Lower lobe of right lung (tissue), 2 donors: ENCODE measurements at regions not wholly inside any gene's neighbourhood (a gene's known extent, or its start where the extent isn't known, plus 50 kb on each side); places are given as distances from the start of the nearest gene placed in this dataset.

Experiments
- ATAC-seq, 2 donors: fragments of 200-7000 bp; cut with Tn5 transposase; one replicate each; pipeline ENCODE4 v1.9.1; 2020 to 2022; ENCODE audit warnings: mild to moderate bottlenecking in 2 of 2, moderate library complexity in 2 of 2
- DNase-seq: peaks from one replicate; pipeline ENCODE4 v3.0.0-alpha.2; 2020
- H3K27ac ChIP-seq: fragments of 200-600 bp; one replicate; pipeline ENCODE4 v1.8.0; 2022
- H3K27me3 ChIP-seq: fragments of 200-600 bp; one replicate; pipeline ENCODE4 v1.8.0; 2022; ENCODE audit warnings: low read depth
- H3K36me3 ChIP-seq: fragments of 200-600 bp; one replicate; pipeline ENCODE4 v1.8.0; 2022; ENCODE audit warnings: mild to moderate bottlenecking
- H3K4me1 ChIP-seq: fragments of 200-600 bp; one replicate; pipeline ENCODE4 v1.8.0; 2022
- H3K4me3 ChIP-seq: fragments of 200-600 bp; one replicate; pipeline ENCODE4 v1.8.0; 2022; ENCODE audit warnings: mild to moderate bottlenecking
- H3K9me3 ChIP-seq: fragments of 200-600 bp; one replicate; pipeline ENCODE4 v1.8.0; 2022
- intact Hi-C: fragments of 100-400 bp; cut with DNase I; formaldehyde crosslinking; loops from one replicate; pipeline ENCODE4 v1.11.0; 2022
- TF ChIP-seq, protein P1 (sequence below): fragments of 200-600 bp; IDR thresholded peaks from one replicate; pipeline ENCODE4 v1.8.0; 2022; ENCODE audit warnings: antibody characterized with exemption, mild to moderate bottlenecking
- donor health status: DM: no; HTN: yes; CAD: no; lungs with severe emphysema.

DNA sequence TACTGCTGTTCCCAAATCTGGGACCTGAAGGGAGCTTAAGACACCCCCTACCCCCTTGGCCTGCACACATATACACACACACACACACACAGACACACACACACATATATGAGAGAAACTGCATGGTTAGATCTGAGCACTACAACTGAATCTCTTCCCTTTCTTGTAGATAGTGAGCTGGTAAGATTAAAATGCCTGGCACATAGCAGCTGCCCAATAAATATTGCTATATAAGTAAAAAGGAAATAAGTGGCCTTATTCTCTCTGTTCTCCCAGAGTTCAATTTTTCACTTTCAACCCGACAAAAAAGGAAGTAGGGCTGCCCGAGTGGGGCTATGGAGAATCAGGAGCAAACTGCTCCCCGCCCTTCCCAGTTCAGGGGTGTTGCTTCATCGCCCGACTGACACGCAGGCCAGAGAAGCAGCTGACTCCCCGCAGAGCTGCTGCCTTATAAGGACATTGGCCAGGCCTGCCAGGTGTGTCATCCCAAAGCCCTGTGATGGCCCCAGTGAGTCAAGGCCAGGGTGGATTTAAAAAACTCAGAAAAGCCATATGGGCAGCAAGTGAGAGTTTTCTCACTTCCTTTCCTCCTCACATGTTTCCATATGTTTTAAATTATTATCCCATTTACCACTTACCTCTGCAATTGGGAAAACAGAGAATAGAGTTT, 106.5 kb upstream of the SLC44A3 start:
- no peak overlapping the region for H3K27ac ChIP-seq
- H3K27me3 ChIP-seq = no peaks in the 10 kb centered on the region
- no peaks in the 10 kb centered on the region for H3K9me3 ChIP-seq
- DNase-seq (peak; percentile 91), ATAC-seq (peak; percentile 92 to 94)
- H3K4me3 ChIP-seq = no peak overlapping the region
- TF ChIP-seq, protein P1, sequence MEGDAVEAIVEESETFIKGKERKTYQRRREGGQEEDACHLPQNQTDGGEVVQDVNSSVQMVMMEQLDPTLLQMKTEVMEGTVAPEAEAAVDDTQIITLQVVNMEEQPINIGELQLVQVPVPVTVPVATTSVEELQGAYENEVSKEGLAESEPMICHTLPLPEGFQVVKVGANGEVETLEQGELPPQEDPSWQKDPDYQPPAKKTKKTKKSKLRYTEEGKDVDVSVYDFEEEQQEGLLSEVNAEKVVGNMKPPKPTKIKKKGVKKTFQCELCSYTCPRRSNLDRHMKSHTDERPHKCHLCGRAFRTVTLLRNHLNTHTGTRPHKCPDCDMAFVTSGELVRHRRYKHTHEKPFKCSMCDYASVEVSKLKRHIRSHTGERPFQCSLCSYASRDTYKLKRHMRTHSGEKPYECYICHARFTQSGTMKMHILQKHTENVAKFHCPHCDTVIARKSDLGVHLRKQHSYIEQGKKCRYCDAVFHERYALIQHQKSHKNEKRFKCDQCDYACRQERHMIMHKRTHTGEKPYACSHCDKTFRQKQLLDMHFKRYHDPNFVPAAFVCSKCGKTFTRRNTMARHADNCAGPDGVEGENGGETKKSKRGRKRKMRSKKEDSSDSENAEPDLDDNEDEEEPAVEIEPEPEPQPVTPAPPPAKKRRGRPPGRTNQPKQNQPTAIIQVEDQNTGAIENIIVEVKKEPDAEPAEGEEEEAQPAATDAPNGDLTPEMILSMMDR = no peak
- H3K4me1 ChIP-seq = no peaks in the 10 kb centered on the region
- intact Hi-C loops = no loop called here
- no peaks in the 10 kb centered on the region for H3K36me3 ChIP-seq

DNA sequence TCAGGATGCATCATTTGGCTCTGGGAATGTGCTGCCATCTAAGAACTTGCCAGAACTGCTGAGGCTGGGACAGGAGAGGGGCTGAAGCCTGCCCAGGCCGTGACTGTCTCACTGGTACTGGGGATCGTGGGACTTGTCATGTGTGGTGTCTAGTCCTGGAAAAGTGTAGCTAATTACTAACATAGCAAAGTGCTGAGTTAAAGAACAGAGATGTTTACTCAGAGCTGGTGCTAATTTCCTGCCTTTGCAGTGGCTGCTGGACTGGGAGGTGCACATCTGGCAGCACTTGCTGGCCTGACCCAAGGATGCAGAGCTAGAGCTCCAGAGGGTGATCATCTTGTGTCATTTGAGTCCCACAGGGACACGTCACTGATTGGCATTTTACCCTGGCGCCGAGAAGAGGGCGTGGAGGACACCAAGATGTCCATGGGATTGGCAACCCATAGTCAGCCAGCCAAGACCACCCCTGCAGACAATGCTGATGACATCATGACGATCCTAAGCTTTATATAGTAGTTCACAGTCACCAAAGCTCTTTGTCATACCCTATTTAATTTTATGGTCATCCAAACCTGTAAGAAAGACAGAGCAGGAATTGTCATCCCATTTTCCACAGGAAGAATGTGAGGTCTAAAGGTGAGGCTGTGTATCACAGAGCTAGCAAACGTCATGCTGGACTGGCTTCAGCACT, 110.1 kb upstream of the SLC44A3 start:
- intact Hi-C loops = no loop called here
- TF ChIP-seq, protein P1 = no peak
- no peaks in the 10 kb centered on the region for H3K36me3 ChIP-seq
- no peak for DNase-seq
- no peak for ATAC-seq
- H3K4me3 ChIP-seq = no peak overlapping the region
- H3K27me3 ChIP-seq = no peaks in the 10 kb centered on the region
- no peaks in the 10 kb centered on the region for H3K9me3 ChIP-seq
- H3K4me1 ChIP-seq = no peaks in the 10 kb centered on the region
- H3K27ac ChIP-seq = no peak overlapping the region

DNA sequence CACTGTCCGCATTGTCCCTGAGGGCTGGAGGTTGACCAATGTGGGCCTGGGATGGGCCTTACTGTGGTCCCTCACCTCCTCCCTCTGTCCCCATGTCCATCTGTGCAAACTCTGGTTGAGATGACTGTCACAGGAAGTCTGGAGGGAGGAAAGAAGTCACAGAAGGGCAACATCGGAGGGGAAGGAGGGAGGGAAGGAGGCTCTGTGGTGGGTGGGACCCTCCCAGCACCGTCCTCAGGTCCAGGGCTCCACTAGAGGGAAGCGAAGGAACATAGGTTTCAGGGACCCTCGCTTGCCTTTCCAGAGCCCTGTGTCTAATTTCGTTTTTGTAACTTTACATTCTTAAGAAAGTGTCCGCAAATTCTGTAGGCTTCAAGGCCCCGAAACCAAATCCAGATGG, 111.3 kb upstream of the SLC44A3 start:
- no peak for DNase-seq
- TF ChIP-seq, protein P1 = no peak
- ATAC-seq = no peak
- Histone ChIP-seq H3K4me3 (no peak overlapping the region), H3K9me3 (no peaks in the 10 kb centered on the region), H3K27me3 (no peaks in the 10 kb centered on the region), H3K27ac (no peak overlapping the region), H3K36me3 (no peaks in the 10 kb centered on the region), H3K4me1 (no peaks in the 10 kb centered on the region)
- intact Hi-C loops = no loop called here

DNA sequence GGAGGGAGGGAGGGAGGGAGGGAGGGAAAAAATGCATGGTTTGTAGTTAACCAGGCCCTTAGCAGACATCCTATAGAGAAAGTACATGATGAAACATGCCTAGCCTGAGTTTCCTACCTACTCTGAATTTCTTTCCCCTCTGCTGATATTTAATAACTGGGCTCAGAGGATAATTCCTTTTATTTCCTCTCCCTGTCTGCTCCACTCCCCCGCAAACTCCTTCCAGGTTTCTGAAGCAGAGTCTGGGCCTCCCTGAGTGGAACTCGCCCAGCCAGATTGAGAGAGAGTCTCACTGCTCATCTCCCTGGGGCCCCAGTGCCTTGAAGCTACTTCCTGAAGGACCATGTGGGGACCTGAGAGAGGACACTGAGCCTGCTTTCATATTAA, 111.9 kb upstream of the SLC44A3 start:
- TF ChIP-seq, protein P1 = no peak

DNA sequence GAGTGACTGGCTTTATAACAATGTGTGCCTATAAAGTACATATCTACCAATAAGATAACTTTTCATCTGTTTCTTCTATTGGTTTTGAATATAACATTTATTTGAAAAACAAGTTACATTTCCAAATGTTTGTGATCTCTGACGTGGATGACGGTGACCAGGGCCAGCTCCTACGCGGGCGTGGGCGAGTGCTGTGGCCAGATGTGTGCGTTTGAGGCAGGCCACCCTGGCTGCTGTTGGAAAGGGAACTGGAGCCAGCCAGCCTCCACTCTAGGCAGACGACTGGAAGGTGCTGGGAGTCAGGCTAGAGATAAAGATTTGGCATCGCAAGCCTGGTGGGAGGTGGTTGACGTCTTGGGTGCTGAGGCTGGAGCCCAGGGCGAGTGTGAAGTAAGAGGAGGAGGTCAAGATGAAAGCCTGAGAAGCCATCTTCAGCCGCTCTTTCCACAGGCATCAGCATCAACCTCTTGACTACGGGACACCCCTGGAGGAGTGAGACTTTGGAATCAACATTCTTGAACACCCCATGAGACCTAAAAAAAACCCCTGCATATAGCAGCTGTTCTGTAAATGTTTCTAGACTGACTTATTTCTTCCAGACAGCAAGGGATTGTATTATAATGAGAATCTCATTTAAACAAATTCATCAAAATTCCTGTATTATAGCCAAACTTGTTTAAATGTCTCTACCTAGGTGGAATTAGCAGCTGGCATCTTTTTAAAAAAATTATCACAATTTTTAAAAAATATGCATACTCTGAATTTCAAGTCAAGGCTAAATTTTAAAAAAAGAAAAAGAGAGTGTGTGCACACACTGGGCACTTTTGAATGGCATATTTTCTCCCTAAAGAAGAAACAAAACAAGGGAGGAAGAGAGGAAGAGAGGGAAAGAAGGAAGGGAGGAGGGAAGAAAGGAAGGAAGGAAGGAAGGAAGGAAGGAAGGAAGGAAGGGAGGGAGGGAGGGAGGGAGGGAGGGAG, 112.5 kb upstream of the SLC44A3 start:
- ATAC-seq (no peak), DNase-seq (no peak)
- TF ChIP-seq, protein P1 = no peak
- no peaks in the 10 kb centered on the region for H3K36me3 ChIP-seq
- no peak overlapping the region for H3K27ac ChIP-seq
- no peaks in the 10 kb centered on the region for H3K9me3 ChIP-seq
- H3K4me1 ChIP-seq = no peaks in the 10 kb centered on the region
- no peaks in the 10 kb centered on the region for H3K27me3 ChIP-seq
- intact Hi-C loops = no loop called here
- no peak overlapping the region for H3K4me3 ChIP-seq

More for the DNA sequence above, 111.9 kb upstream of the SLC44A3 start:
- intact Hi-C loops = no loop called here
- Histone ChIP-seq H3K4me1 (no peaks in the 10 kb centered on the region), H3K27ac (no peak overlapping the region), H3K27me3 (no peaks in the 10 kb centered on the region), H3K9me3 (no peaks in the 10 kb centered on the region), H3K4me3 (no peak overlapping the region), H3K36me3 (no peaks in the 10 kb centered on the region)
- ATAC-seq = no peak
- no peak for DNase-seq
